Esophagus muscularis mucosa (tissue), 4 donors: ENCODE measurements at regions not wholly inside any gene's neighbourhood (a gene's known extent, or its start where the extent isn't known, plus 50 kb on each side); places are given as distances from the start of the nearest gene placed in this dataset.

Experiments used
- CTCF ChIP-seq, 3 experiments: fragments of 200-600 bp in 2 of 3; fragments of 450-650 bp in 1 of 3; sonication (generic) in 2 of 3; IDR thresholded peaks; one replicate each; pipeline ENCODE4 v1.5.1; 2017 to 2019; ENCODE audit warnings: antibody characterized with exemption in 3 of 3, mild to moderate bottlenecking in 2 of 3, moderate library complexity in 1 of 3
- EP300 ChIP-seq: sonication (generic); formaldehyde crosslinking; IDR thresholded peaks from one replicate; pipeline ENCODE4 v1.6.1; 2017; ENCODE audit warnings: antibody characterized with exemption
- POLR2AphosphoS5 ChIP-seq, 2 donors: sonication (generic); formaldehyde crosslinking; IDR thresholded peaks; one replicate each; pipeline ENCODE4 v1.6.1; 2017; ENCODE audit warnings: antibody characterized with exemption in 2 of 2

- no peak for TF ChIP-seq CTCF (IDR thresholded peaks at IDR 0.05)
- no peak for TF ChIP-seq EP300
- no peak for TF ChIP-seq POLR2AphosphoS5 (IDR thresholded peaks at IDR 0.05)
Measured at GRCh38 chr12:58503731-58504130, 416.6 kb downstream of the LRIG3 start.
